NCI-H1105 (cell line): ENCODE measurements at regions not wholly inside any gene's neighbourhood (a gene's known extent, or its start where the extent isn't known, plus 50 kb on each side); places are given as distances from the start of the nearest gene placed in this dataset.
"Not testable (repeated sequence)": the region's sequence is repeated elsewhere in the genome, so short reads cannot be mapped to it uniquely, and the experiment has no call there.

Source experiments
- DNase-seq: peaks from one replicate; lab custom pipeline; 2025; lab: John Stamatoyannopoulos, UW

DNA sequence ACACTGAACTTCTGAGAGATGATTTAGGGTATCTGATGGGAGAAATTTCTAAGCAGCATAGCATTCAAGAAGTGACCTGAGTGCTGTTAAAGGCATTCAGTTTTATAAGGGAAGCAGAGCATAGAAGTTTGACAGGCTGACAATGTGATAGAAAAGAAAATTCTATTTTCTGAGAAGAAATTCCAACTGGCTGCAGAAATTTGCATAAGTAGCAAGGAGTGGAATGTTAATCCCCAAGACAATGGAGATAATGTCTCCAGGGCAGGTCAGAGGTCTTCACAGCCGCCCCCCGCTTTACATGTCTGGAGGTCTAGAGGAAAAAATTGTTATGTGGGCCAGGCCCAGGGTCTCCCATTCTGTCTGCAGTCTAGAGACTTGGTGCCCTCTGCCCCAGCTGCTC lies 1361.8 kb upstream of the EYS start:
- no peak for DNase-seq

DNA sequence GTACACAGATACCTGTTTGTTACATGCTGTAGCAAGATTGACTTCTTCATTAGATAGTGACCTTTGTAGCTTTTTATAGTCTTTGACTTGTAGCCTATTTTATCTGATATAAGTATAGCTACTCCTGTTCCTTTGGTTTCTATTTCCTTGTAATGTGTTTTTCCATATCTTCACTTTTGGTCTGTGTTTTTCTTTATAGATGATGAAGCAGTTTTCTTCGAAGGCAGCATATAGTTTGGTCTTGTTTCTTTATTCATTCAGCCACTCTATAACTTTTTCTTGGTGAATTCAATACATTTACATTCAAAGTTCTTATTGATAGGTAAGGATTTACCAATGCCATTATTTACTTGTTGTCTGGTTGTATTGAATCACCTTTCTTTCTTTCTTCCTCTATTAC lies 1357.3 kb upstream of the EYS start:
- DNase-seq, result no peak

DNA sequence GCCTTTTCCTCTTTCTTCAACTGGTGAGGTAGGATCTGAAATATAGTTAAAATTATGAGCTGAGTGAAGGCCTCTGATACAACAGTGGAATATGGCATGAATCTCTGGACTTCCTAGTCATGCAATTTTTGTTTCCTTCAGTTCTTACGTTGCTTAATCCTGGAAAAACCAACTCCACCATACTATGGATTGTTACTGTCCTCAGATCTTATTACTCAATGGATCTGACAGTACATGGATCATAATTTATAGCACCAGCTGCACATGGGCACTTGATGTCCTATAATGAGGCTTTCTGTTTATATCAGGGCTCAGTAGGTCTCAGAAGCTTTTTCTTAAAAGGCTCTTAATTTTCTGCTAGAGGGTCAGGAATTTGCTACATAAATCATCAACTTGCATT lies 1341.0 kb upstream of the EYS start:
- DNase-seq, result no peak

DNA sequence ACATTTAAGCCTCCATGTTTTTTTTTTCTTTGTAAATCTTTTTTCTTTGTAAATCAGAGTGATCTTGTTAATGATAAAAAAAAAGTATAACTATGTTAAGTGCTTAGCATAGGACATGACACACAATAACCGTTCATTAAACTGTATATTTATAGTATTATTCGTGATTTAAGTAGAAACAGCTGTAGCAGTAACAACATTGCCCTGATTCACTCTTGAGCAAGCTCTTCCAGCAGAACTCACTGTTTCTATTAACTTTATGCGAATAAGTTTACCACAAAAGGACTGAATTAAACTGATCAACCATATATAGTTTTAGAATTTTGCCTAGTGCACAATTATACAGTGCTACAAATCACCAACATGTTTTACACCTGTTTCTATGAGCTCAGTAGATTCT lies 1338.0 kb upstream of the EYS start:
- no peak for DNase-seq

DNA sequence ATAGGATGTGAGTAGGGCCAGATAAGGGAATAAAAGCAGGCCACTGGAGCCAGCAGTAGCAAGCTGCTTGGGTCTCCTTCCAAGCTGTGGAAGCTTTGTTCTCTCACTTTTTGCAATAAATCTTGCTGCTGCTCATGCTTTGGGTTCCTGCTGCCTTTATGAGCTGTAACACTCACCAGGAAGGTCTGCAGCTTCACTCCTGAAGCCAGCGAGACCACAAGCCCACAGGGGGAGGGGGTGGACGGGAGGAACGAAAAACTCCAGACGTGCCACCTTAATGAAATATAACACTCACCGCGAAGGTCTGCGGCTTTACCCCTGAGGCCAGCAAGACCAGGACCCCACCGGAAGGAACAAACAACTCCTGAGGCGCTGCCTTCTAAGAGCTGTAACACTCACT lies 1324.4 kb upstream of the EYS start:
- DNase-seq, result no peak

DNA sequence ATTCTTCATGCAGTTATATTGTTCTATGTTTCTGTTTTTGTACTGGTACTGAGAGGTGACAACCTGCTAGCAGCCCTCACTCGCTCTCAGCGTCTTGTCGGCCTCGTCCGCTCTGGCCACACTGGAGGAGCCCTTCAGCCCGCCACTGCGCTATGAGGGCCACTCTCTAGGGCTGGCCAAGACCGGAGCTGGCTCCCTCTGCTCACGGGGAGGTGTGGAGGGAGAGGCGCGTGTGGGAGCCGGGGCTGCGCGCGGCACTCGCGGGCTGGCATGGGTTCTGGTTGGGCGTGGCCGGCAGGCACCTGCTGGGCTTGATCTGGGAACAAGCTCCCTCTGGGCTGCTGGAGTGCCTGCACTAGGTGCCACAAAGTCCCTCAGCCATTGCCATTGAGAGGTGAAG lies 1323.8 kb upstream of the EYS start:
- DNase-seq, result no peak

DNA sequence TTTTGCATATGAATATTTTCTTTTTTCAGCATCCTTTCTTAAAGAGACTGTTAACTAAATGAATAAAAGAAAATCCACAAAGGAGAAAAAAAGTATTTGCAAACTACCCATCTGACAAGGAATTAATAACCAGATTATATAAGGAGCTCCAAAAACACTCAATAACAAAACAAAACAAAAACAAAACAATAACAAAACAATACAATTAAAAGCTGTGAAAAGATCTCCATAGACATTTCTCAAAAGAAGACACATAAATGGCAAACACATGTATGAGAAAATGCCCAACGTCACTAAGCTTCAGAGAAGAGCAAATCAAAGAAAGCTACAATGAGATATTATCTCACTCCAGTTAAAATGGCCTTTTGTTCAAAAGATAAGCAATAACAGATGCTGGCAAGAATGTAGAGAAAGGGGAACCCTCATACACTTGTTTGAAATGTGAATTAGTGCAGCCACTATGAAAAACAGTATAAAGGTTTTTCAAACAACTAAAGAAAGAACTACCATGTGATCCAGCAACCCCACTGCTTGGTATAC lies 1310.0 kb upstream of the EYS start:
- DNase-seq, result no peak

DNA sequence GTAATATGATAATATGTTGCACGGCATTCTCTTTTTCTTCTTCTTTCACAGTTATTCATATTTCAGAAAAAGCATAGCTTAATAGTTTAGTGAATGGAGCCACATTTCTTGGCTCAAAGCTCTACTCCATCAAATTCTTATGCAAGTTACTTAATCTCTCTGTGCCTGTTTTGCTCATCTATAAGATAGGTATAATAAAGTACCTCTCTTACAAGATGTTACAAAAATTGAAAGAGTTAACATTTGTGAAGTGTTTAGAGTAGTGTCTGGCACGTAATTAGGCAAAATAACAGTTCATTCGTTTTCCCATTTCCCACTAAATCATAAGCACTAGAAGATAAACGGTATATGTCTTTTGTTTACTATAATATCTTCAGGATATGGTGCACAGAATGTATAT lies 1304.4 kb upstream of the EYS start:
- no peak for DNase-seq

DNA sequence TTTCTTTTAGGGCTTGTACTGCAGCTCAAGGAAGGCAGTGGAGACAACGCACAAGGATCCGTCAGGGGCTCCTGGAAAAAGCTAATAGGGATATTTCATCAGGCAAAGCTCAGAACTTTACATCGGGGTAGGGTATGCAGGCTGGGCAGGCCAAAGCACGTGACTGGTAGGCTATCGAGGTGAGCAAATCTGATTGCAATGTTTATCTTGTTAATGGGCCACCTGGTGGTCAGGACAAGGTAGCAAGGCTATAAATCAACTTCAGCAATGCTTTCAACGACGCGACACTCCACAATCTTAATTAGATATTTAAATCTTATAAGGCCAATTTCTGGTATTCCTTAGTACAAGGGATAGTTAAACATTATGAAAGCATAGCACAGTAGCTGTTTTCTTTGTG lies 1302.8 kb upstream of the EYS start:
- no peak for DNase-seq

DNA sequence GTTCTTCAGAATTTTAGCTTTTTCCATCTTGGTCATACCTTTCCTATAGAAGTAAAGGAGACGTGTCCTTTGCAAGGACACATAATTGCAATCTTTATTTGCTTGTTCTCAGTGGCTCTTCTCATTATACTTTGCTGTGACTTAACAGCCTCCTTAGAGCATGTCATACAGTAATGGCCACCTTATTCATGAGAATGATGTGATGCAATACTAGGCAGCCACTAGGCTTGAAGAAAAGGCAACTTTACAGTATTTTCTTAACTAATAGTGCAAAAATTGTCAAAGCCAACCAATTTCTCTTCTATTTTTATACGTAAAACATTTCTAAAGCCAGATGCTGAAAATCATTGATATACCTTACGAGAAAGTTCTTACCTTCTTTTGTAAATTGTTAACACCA lies 1296.8 kb upstream of the EYS start:
- no peak for DNase-seq

DNA sequence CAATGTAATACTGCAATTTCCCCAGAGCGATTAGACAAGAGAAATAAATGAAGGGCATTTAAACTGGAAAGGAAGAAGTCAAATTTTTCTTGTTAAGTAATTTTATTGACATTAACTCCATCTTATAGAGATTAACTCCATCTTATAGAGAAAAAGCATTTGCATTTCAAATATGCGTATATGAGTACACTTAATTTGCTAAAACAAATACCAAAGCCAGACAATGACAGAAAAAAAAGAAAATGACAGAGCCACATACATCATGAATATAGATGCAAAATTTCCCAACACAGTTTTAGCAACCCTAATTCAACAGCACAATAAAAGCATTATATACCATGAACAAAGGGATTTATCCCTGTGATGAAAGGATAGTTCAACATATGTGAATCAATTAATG lies 1293.1 kb upstream of the EYS start:
- DNase-seq, result no peak

DNA sequence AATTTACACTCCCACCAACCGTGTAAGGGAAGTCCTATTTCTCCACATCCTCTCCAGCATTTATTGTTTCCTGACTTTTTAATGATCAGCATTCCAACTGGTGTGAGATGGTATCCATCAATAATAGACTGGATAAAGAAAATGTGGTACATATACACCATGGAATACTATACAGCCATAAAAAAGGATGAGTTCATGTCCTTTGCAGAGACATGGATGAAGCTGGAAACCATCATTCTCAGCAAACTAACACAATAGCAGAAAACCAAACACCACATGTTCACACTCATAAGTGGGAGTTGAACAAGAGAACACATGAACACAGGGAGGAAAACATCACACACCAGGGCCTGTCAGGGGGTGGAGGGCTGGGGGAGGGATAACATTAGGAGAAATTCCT lies 1290.6 kb upstream of the EYS start:
- DNase-seq, result not testable (repeated sequence)

DNA sequence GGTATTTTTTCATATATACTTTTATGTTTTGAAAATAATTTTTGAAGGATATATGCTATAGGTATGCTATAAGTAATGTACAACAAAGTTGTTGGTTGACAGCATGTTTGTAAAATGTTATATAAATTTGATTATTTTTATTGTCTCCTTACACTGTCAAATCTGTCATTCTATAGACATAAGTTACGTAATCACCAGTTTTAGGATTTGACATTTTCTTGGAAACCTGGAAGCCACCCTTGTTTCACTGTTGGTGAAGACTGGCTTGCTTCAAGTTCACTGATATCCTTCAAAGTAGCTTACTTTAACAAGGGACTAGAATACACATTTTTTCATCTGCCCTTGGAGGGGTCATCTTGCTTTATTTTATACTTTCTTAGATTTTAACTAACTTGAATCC lies 1288.6 kb upstream of the EYS start:
- DNase-seq, result no peak

DNA sequence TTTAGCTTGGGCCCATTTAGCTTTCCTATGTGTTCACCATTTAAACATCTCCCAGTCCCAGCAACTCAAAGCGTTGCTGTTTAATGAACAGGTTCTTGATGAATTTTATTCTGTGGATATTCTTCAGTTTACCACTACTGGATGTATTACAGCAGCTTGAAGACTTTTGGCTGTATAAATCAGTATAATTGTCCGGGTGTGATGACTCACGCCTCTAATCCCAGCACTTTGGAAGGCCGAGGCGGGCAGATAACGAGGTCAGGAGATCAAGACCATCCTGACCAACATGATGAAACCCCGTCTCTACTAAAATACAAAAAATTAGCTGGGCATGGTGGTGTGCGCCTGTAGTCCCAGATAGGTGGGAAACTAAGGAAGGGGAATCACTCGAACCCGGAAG lies 1286.7 kb upstream of the EYS start:
- not testable (repeated sequence) for DNase-seq

DNA sequence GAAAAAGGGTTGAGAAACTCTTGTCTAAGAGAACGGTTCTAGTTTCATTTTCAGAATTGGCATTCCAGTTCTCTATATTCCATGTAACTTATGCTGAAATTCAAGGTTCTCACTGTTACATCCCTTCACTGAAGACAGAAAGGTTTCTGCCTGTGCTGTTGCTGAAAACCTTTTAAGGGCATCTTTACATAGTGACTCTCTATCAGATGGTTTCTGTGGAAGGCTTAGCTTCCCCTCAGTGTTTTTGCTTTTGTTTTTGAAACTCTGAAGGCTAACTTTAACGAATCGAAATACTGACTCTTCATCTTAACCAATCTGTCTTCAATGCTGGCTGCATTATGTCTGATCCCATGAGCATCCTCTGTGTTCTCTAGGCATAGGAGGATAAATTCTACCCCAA lies 1286.2 kb upstream of the EYS start:
- DNase-seq, result no peak

DNA sequence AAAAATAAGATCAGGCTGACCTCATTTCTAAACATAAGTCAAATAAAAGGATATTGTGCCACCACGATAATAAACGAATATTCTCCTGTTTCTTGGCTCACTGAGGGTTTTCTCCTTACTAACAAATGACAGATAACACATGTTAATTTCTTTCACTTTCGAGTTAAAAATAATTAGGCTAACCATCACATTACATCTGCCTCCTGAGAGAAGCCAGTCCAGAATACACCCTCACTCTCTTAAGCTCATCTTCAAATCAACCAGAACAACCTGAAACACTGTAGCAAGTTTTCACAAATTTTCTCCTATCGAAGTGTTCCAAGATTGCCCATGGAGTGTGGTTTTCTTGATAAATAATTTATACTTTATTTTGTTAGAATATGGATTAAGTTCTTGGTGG lies 1285.6 kb upstream of the EYS start:
- no peak for DNase-seq

DNA sequence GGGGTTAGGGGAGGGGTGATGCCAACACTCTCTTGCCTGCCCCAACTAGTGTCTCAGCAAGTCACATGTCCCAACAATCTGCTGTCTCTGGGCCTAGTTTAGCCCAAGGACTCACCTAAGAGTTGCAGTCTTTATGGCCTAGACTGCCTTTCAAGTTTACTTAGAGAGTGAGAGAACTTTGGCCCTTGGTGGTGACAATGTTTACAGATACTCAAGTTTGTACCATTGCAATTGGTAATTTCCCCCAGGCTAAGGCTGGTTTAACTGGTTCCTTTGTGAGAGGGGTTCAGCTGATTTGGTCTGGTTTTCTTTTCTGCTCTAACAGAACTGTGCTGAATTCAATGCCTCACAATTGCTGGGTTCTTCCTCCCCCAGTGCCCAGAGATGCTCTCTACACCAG lies 1279.9 kb upstream of the EYS start:
- no peak for DNase-seq

DNA sequence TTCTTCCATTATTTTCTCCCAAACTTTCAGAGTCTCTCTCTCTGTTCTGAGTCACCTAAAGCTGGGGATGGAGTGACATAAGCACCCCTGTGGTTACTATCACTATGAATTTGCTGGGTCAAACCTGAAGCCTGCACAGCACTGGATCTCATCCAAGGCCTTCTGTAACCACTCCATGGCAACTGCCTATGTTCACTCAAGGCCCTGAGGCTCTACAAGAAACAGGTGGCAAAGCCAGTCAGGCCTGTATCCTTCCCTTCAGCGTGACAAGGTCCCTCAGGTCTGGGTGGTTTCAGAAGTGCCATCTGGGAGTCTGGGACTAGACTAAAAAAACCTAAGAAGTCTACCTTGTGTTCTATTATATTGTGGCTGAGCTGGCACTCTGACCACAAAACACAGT lies 1278.8 kb upstream of the EYS start:
- no peak for DNase-seq

DNA sequence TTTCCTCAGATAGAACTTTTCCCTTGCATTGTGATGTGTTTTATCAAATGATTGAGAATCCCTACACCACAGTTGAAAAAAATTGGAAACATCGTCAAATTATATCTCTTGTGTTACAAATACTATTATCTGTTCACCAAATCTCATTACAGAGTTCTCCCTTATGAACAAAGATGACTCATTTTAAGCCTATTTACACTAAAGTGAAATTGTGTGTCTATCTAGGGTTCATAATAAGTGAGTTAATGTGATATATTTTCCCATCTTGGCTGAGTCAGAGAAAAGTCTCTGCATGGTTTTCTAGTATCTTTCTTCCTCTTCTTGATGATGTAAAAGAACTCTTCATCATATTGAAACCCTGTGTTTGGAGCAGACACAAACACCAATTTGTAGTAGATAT lies 1263.3 kb upstream of the EYS start:
- DNase-seq, result no peak

DNA sequence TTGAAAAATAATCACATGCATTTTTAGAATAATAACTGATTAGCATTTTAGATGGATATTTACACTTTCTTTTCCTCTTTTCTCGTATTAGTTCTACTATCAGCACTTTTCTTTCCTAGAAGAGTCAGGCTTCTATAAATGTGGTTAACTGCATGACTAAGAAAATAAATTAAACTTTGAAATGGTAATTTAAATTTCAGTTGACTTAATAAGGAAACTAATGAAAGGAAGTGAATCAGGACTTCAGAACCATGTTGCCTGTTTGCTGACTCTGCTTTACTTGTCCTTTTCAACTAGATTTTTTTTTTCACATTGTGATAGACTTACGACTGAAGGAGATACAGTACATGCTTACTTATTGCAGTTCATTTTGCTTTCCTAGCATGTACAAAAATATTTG lies 1258.2 kb upstream of the EYS start:
- no peak for DNase-seq

DNA sequence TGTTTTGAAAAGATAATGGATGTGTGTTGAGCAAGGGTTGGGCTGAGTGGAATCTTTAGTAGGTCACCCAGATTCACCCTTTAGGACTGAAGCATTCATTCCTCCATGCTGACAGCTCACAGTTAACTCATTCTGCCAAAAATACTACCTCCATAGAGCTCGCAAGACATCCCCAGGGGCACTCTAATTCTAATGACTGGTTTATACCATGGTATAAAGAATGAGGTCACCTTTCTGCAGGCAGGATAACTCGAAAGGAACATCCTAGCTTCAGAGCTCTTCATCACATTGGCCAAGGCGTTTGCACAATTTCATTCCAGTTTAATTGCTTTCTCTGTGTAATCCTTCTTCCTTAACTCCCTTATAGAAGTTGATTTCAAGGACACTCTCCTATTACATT lies 1257.2 kb upstream of the EYS start:
- no peak for DNase-seq

DNA sequence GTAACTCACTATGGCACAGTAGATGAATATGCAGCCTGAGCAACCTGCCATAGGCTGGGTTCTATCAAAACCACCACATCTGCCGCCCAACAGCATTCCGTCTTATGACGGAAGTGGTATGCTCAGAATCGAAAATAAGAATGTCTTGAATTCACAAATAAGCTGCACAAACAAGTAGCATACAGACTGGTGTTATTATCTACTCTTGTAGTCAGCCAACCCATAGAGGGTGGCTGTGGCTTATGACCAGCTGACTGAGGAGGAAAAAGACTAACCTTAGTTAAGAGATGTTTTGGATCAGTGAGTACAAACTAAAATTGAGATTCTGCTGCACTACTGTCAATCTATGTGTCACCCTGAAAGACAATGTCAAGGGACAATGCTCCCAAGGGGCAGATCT lies 1255.1 kb upstream of the EYS start:
- DNase-seq, result no peak

DNA sequence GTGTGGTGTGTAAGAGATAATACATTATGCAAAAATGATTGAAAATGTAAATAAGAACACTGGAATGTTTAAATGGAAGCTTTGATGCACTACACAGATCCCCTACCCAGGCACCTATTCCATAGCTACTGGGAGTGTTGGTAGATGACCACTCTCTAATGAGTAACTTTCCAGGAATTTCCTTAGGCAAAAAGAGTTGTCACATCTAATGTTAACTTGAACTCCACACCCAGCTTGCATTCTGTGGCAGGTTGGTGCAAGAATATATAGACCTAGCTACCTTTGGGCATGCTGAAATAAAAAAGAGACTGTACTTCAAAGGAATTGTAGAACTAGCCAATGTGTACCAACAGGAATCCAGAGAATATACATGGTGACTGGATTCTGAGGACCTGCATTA lies 1254.2 kb upstream of the EYS start:
- no peak for DNase-seq

DNA sequence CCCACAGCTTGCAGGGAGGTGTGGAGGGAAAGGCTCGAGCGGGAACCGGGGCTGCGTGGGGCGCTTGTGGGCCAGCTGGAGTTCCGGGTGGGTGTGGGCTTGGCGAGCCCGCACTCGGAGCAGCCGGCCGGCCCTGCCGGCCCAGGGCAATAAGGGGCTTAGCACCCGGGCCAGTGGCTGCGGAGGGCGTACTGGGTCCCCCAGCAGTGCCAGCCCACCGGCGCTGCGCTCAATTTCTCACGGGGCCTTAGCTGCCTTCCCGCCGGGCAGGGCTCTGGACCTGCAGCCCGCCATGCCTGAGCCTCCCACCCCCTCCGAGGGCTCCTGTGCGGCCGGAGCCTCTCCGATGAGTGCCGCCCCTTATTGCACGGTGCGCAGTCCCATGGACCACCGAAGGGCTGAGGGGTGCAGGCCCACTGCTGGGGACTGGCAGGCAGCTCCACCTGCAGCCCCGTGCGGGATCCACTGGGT lies 1242.2 kb upstream of the EYS start:
- DNase-seq, result no peak

DNA sequence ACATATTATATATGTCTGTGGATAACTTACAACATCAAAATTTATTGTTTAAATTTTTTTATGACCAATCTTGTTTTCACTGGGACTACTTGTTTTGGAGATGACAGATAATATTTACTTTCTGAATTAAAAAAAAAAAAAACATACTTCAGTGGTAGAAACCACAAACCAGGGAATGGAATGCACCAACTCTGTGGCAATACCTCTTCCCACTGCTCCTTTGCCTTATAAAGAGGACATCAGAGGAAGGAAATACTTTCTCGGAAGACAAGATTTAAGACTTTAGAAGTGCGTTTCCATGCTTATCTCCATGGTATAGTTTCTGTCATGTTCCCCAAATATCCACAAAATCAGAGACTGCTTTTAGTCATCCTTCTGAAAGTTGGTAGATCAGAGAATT lies 1241.1 kb upstream of the EYS start:
- DNase-seq, result no peak
